RKO (cell line): ENCODE measurements at regions not wholly inside any gene's neighbourhood (a gene's known extent, or its start where the extent isn't known, plus 50 kb on each side); places are given as distances from the start of the nearest gene placed in this dataset.
"Not testable (repeated sequence)": the region's sequence is repeated elsewhere in the genome, so short reads cannot be mapped to it uniquely, and the experiment has no call there.

Experiments used
- DNase-seq: peaks from one replicate; pipeline ENCODE4 v3.0.0-alpha.2; 2016; ENCODE audit warnings: low spot score

GRCh38 chr2:182638667-182639066 lies 77.4 kb upstream of the DNAJC10 start:
- DNase-seq: no peak

- DNase-seq: no peak
Measured at GRCh38 chr2:182639971-182640370, 76.1 kb upstream of the DNAJC10 start.

GRCh38 chr2:182642328-182642727 lies 73.7 kb upstream of the DNAJC10 start:
- DNase-seq: peak; percentile 38

GRCh38 chr2:182646763-182647498 lies 69.1 kb upstream of the DNAJC10 start:
- no peak for DNase-seq

- no peak for DNase-seq
Measured at GRCh38 chr2:182647499-182647787, 68.6 kb upstream of the DNAJC10 start.

GRCh38 chr2:182649316-182649715 lies 66.7 kb upstream of the DNAJC10 start:
- DNase-seq: peak; percentile 31

GRCh38 chr2:182650704-182651103 lies 65.4 kb upstream of the DNAJC10 start:
- DNase-seq: peak; percentile 70

GRCh38 chr2:182652326-182652725 lies 63.7 kb upstream of the DNAJC10 start:
- DNase-seq: no peak

GRCh38 chr2:182655750-182656149 lies 60.3 kb upstream of the DNAJC10 start:
- no peak for DNase-seq

GRCh38 chr2:182664212-182664611 lies 51.8 kb upstream of the DNAJC10 start:
- DNase-seq: no peak

GRCh38 chr2:182665500-182665899 lies 50.6 kb upstream of the DNAJC10 start:
- not testable (repeated sequence) for DNase-seq
